ENCODE measurements at regions not wholly inside any gene's neighbourhood (a gene's known extent, or its start where the extent isn't known, plus 50 kb on each side); places are given as distances from the start of the nearest gene placed in this dataset.

DNA sequence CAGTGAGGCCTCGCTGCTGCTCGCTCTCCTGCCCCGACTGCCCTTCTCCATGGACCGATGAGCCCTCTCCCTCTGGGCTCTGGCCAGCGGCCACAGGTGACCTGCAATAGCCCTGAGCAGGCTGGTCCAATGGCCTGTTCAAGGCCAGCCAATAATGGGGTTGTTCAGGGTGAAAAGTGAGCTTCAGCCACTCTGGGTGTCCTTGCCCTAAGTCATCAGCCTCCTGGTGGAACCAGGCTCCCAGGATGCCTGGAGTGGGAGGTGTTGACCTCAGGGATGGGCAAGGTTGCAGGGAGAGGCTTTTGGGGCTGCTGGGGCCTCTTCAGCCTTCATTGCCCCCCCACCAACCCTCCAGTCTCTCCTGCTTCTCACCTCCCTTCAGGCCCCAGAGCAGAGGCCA lies 79.7 kb downstream of the RFLNA start:
- H2AFZ ChIP-seq (ENCODE audit: low read length): no peak overlapping the region
- DNase-seq: no peak
- no CpG with 5 or more reads among the region's 5 CpGs for WGBS (ENCODE audit: extremely low coverage, insufficient read length, low lambda C conversion rate)
- H2BK20ac ChIP-seq (ENCODE audit: low read depth, low read length, poor library complexity, severe bottlenecking): no peak overlapping the region
- no peak overlapping the region for H3K56ac ChIP-seq (ENCODE audit: insufficient read length, low read depth, low read length)
- TF ChIP-seq, protein P1, sequence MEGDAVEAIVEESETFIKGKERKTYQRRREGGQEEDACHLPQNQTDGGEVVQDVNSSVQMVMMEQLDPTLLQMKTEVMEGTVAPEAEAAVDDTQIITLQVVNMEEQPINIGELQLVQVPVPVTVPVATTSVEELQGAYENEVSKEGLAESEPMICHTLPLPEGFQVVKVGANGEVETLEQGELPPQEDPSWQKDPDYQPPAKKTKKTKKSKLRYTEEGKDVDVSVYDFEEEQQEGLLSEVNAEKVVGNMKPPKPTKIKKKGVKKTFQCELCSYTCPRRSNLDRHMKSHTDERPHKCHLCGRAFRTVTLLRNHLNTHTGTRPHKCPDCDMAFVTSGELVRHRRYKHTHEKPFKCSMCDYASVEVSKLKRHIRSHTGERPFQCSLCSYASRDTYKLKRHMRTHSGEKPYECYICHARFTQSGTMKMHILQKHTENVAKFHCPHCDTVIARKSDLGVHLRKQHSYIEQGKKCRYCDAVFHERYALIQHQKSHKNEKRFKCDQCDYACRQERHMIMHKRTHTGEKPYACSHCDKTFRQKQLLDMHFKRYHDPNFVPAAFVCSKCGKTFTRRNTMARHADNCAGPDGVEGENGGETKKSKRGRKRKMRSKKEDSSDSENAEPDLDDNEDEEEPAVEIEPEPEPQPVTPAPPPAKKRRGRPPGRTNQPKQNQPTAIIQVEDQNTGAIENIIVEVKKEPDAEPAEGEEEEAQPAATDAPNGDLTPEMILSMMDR (conservative IDR thresholded peaks at IDR 0.05): no peak
- no peak overlapping the region for H2BK5ac ChIP-seq (ENCODE audit: insufficient read length, low read length)
- no peaks in the 10 kb centered on the region for H4K20me1 ChIP-seq (ENCODE audit: control insufficient read depth, insufficient read depth, insufficient read length)
- no peaks in the 10 kb centered on the region for H3K27me3 Mint-ChIP-seq (ENCODE audit: low read depth)
- no peak overlapping the region for H3K23ac ChIP-seq (ENCODE audit: insufficient read length, low read depth, low read length)
- H3K9ac ChIP-seq (ENCODE audit: extremely low read depth, insufficient read length, low read length): no peak overlapping the region
- H3K79me1 ChIP-seq (ENCODE audit: insufficient read depth, low read depth, low read length, poor library complexity, severe bottlenecking): no peaks in the 10 kb centered on the region
- H3T11ph ChIP-seq (ENCODE audit: low read length): no peak overlapping the region
- H4K8ac ChIP-seq (replicated peaks; ENCODE audit: insufficient read length, low read depth, low read length): no peak overlapping the region
- no peak overlapping the region for H2BK120ac ChIP-seq (ENCODE audit: low read depth, low read length, poor library complexity, severe bottlenecking)
- no peaks in the 10 kb centered on the region for H3K79me2 ChIP-seq (ENCODE audit: insufficient read depth, low read length)
- H2BK15ac ChIP-seq (ENCODE audit: low read depth, low read length): no peak overlapping the region
- H3K4me3 Mint-ChIP-seq: no peak overlapping the region
- H3K4me1 ChIP-seq (ENCODE audit: insufficient read depth, low read length): no peaks in the 10 kb centered on the region
- no peak overlapping the region for H4K91ac ChIP-seq (ENCODE audit: insufficient read length, low read depth, low read length)
- no peak overlapping the region for H3K4ac ChIP-seq (ENCODE audit: low read depth, low read length)
- H3K27me3 ChIP-seq (ENCODE audit: insufficient read depth, low read length): no peaks in the 10 kb centered on the region
- H3K4me2 ChIP-seq (ENCODE audit: insufficient read depth, insufficient read length, low read length): no peak overlapping the region
- no peaks in the 10 kb centered on the region for H3K9me3 Mint-ChIP-seq
- H3K14ac ChIP-seq (ENCODE audit: insufficient read depth, low read length): no peak overlapping the region
- no peak overlapping the region for H2BK12ac ChIP-seq (ENCODE audit: insufficient read length, low read depth, low read length)
- peak overlapping the region in 1 of 3 experiments; percentile 59; a peak in 1 of 7 replicates for H3K27ac Mint-ChIP-seq
- no peak overlapping the region for H3K27ac ChIP-seq (ENCODE audit: insufficient read length, low read depth, low read length)
- no peaks in the 10 kb centered on the region for H3K4me1 Mint-ChIP-seq
- H3K9me3 ChIP-seq (ENCODE audit: control insufficient read depth, low read depth, low read length): no peaks in the 10 kb centered on the region
- no peaks in the 10 kb centered on the region for H3K23me2 ChIP-seq (ENCODE audit: insufficient read length, low read depth, low read length, poor library complexity, severe bottlenecking)
- no peak overlapping the region for H3K18ac ChIP-seq (ENCODE audit: insufficient read length, low read depth, low read length)
- peaks cover 17 to 56% (median 45%) of the 10 kb centered on the region in 3 experiments; a peak in 6 of 7 replicates for H3K36me3 Mint-ChIP-seq (ENCODE audit: insufficient read depth in 1 of 3, low read depth in 3 of 3)
- no peak overlapping the region for H4K5ac ChIP-seq (ENCODE audit: insufficient read length, low read depth, low read length)
- no peak overlapping the region for H2AK5ac ChIP-seq (ENCODE audit: insufficient read length, low read length)

All from H9 (cell line).